BLaER1 treated with 17β-estradiol and CSF1 and Interleukin-3, amounts not matched to agents 10 nM and 100 nM (cell line): ENCODE measurements at regions not wholly inside any gene's neighbourhood (a gene's known extent, or its start where the extent isn't known, plus 50 kb on each side); places are given as distances from the start of the nearest gene placed in this dataset.

Experiments
- H3K27ac ChIP-seq, 11 experiments: shearing (Covaris generic); formaldehyde crosslinking; 2 replicates each; pipeline ENCODE4 v1.8.1; 2022
- H3K27me3 ChIP-seq, 11 experiments: shearing (Covaris generic); formaldehyde crosslinking; 2 replicates each; pipeline ENCODE4 v1.8.1; 2022
- H3K36me3 ChIP-seq, 11 experiments: shearing (Covaris generic); formaldehyde crosslinking; 2 replicates each; pipeline ENCODE4 v1.8.1; 2022
- H3K4me1 ChIP-seq, 10 experiments: shearing (Covaris generic); formaldehyde crosslinking; 2 replicates each; pipeline ENCODE4 v1.8.1; 2022
- H3K4me2 ChIP-seq, 11 experiments: shearing (Covaris generic); formaldehyde crosslinking; 2 replicates each; pipeline ENCODE4 v1.8.1; 2022
- H3K4me3 ChIP-seq, 10 experiments: shearing (Covaris generic); formaldehyde crosslinking; 2 replicates each; pipeline ENCODE4 v1.8.1; 2022
- H3K9ac ChIP-seq, 11 experiments: shearing (Covaris generic); formaldehyde crosslinking; 2 replicates each; pipeline ENCODE4 v1.8.1; 2022
- H3K9me3 ChIP-seq, 11 experiments: shearing (Covaris generic); formaldehyde crosslinking; replicated peaks in 1 of 11; 2 replicates each; pipeline ENCODE4 v1.8.1; 2022
- H4K20me1 ChIP-seq, 11 experiments: shearing (Covaris generic); formaldehyde crosslinking; 2 replicates each; pipeline ENCODE4 v1.8.1; 2022
- Cebpa-rat ChIP-seq, 11 experiments: shearing (Covaris generic); IDR thresholded peaks; 2 replicates each; pipeline ENCODE4 v1.8.1; 2022

DNA sequence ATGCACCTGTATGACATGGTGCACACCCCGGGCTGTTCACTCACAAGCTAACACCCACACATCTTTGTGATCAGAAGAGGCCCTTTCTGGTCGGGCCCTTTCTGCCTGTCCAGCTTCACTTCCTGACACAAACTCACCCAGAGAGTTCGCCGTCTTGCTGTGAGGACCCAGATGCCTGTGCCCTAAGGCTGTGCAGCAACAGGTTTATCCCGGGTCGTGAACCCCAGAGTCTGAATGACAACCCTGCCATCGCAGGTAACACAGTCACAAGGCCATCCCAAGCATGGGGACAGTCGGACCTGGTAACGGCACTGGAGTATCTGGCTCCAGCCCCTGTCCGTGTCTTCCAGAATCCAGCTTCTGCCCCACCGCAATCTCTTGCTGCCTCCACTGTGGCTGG lies 235.1 kb downstream of the BUD13 start:
- H3K27ac ChIP-seq, result no peak overlapping the region
- no peak for TF ChIP-seq Cebpa-rat (IDR thresholded peaks at IDR 0.05)
- no peaks in the 10 kb centered on the region for H4K20me1 ChIP-seq
- no peaks in the 10 kb centered on the region for H3K36me3 ChIP-seq
- H3K4me2 ChIP-seq, result no peak overlapping the region
- no peaks in the 10 kb centered on the region for H3K4me1 ChIP-seq
- no peaks in the 10 kb centered on the region for H3K27me3 ChIP-seq
- no peak overlapping the region for H3K4me3 ChIP-seq
- no peak overlapping the region for H3K9ac ChIP-seq
- H3K9me3 ChIP-seq, result no peaks in the 10 kb centered on the region

DNA sequence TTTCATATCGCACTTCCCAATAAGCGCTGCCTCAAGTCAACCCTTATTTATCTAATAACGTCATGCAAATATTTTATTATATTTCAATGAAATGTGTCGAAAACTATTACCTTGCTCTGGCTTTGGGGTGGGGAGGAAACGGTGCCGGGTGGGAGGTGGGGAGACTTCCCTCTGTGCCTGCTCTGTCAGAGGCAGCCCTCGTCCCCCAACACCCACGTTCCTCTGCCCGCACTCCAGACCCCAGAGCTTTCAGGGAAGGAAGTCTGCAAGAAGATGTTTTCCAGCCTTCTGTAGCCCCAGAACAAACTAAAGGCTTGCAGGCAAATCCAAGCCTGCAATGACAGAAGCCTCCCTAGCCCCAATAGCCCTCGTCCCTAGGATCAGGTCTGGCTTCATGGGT lies 235.7 kb downstream of the BUD13 start:
- H3K9ac ChIP-seq, result no peak overlapping the region
- H3K36me3 ChIP-seq, result no peaks in the 10 kb centered on the region
- H3K27ac ChIP-seq, result no peak overlapping the region
- H3K4me3 ChIP-seq, result no peak overlapping the region
- no peak overlapping the region for H3K4me2 ChIP-seq
- no peaks in the 10 kb centered on the region for H3K4me1 ChIP-seq
- no peaks in the 10 kb centered on the region for H3K9me3 ChIP-seq
- no peak for TF ChIP-seq Cebpa-rat (IDR thresholded peaks at IDR 0.05)
- no peaks in the 10 kb centered on the region for H4K20me1 ChIP-seq
- H3K27me3 ChIP-seq, result no peaks in the 10 kb centered on the region

DNA sequence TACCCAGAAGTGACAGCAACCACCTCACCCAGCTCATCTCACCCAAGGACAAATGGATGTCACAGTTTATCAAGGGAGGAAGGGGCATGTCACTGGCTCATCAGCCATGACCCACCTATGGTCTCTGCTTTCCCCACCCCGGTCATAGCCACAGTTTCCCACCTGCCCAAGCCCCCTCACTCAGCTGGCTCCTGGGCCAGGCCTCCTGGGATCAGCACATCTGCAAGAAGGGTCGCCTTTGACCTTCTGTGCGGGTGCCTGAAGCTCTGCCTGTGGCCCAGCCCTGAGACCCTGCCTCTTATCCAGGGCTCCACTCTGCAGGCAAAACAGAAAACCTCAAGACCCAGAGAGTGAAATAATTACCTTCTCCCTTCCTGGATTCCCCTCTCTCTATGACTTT lies 236.4 kb downstream of the BUD13 start:
- Histone ChIP-seq H3K9ac (no peak overlapping the region), H3K27me3 (no peaks in the 10 kb centered on the region), H4K20me1 (no peaks in the 10 kb centered on the region), H3K4me3 (no peak overlapping the region), H3K4me2 (no peak overlapping the region), H3K9me3 (peaks cover 0 to 3% (median 2%) of the 10 kb centered on the region in 11 experiments; a peak in 13 of 22 replicates), H3K36me3 (no peaks in the 10 kb centered on the region), H3K4me1 (no peaks in the 10 kb centered on the region), H3K27ac (no peak overlapping the region)
- TF ChIP-seq Cebpa-rat (IDR thresholded peaks at IDR 0.05), result no peak

DNA sequence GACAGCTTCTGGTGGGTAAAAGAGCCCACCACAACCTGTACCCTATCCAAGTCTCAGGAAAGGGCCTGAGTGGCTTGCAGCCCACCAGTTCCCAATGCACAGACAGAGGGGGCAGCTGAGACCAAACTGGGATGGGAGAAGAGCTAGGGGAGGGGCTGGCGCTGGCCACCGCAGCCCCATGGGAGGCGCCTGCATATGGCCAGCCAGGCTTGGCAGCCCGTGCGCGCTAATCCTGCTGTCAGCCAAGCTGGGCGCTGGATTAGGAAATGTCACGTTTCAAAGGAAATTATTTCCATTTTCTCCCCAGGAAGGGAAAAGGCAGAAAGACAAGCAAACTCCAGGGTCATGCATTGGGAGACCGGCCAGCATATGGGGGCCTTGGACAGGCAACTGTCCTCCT lies 236.8 kb downstream of the BUD13 start:
- no peak for TF ChIP-seq Cebpa-rat (IDR thresholded peaks at IDR 0.05)
- H3K27ac ChIP-seq, result no peak overlapping the region
- peaks cover under 1 to 8% (median 6%) of the 10 kb centered on the region in 11 experiments; a peak in 18 of 22 replicates for H3K9me3 ChIP-seq
- H3K4me3 ChIP-seq, result no peak overlapping the region
- no peaks in the 10 kb centered on the region for H3K4me1 ChIP-seq
- no peak overlapping the region for H3K4me2 ChIP-seq
- no peak overlapping the region for H3K9ac ChIP-seq
- H4K20me1 ChIP-seq, result no peaks in the 10 kb centered on the region
- no peaks in the 10 kb centered on the region for H3K36me3 ChIP-seq
- no peaks in the 10 kb centered on the region for H3K27me3 ChIP-seq

DNA sequence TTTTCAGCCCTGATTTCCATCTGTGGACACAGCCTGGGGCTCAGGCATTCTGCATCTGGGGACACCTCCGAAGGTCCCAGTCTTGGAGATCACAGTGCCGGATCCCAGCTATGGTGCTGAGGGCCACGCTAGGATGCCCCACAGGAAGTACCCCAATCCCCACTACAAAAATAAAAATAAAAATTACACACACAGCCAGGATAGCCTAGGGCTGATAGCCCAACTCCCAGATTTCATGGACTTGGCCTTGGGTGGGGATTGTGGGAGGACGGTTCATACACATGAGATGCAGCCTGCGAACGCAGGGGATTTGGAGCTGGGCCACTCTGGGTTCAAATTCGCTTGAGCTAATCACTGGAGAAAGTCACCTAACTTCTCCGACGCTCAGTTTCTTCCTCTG lies 237.7 kb downstream of the BUD13 start:
- Histone ChIP-seq H4K20me1 (no peaks in the 10 kb centered on the region), H3K4me2 (no peak overlapping the region), H3K4me1 (no peaks in the 10 kb centered on the region), H3K27ac (no peak overlapping the region), H3K36me3 (no peaks in the 10 kb centered on the region), H3K9me3 (peaks cover 7 to 16% (median 13%) of the 10 kb centered on the region in 11 experiments; a peak in 21 of 22 replicates), H3K4me3 (no peak overlapping the region), H3K9ac (no peak overlapping the region), H3K27me3 (no peaks in the 10 kb centered on the region)
- no peak for TF ChIP-seq Cebpa-rat (IDR thresholded peaks at IDR 0.05)

DNA sequence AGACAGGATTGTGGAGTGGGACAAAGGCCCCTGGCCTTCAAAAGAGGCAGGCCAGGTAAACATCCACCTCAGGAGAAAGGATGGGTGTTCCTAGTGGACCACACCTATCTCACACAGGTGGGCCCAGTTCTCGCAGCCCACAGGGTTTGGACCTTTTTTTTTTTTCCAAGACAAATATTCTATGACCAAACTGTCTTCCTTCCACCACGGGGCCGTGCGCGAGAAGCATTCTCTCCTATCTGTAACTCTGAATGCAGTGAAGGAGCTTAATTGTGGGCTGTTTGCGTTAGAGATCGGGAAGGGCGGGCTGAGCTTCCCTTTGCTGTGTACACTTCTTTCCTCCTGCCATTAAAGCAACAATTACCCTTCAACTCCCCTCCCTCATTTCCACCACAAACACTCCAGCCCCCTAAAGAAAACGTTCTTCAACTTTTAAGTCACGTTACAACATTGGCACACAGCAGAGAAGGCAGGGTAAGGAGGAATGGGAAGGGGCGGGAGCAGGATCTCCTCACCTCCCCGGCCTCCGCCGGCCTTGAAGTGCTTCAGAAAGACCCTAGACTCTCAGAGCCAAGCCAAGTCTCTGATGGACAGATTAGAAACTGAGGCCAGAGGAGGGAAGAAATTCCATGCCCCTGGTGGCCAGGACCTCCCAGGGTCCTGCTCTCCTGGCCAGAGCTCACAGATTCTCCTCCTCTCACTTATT lies 238.4 kb downstream of the BUD13 start:
- Histone ChIP-seq H3K36me3 (no peaks in the 10 kb centered on the region), H3K4me1 (no peaks in the 10 kb centered on the region), H3K9ac (no peak overlapping the region), H3K4me2 (no peak overlapping the region), H4K20me1 (no peaks in the 10 kb centered on the region), H3K9me3 (peaks cover 7 to 16% (median 13%) of the 10 kb centered on the region in 11 experiments; a peak in 21 of 22 replicates), H3K27me3 (no peaks in the 10 kb centered on the region), H3K4me3 (no peak overlapping the region), H3K27ac (no peak overlapping the region)
- no peak for TF ChIP-seq Cebpa-rat (IDR thresholded peaks at IDR 0.05)

DNA sequence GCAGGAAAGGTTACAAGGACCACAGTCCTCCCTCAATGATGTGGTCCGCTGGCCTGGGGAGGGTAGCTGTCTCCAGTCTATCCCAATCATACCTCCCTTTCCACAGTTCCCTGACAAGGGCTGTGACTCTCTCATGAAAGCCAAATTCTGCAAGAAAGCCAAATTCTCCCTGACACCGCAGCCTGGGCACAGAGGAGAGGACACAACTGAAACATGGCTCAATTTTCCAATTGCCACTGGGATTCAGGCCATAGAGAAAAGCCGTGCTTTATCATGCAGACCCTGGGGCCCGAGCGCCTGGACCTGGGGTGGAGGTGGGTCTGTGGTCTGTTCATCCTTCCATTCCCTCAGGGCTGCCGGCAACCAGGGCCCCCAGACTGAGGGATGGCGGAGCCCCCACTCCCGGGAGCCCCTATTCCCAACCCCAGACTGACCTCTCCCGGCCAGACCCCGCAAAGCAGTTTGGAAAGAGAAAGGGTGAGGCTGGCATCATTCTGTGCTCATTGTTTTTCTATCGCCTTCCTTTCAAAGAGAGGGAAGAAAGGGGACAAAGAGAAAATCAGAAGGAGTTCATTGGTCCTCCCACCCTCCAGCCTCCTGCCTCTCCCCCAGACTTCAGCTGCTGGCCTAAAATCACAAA lies 239.5 kb downstream of the BUD13 start:
- H3K9me3 ChIP-seq, result peaks cover 7 to 16% (median 13%) of the 10 kb centered on the region in 11 experiments; a peak in 21 of 22 replicates
- no peak overlapping the region for H3K4me2 ChIP-seq
- no peaks in the 10 kb centered on the region for H3K36me3 ChIP-seq
- TF ChIP-seq Cebpa-rat (IDR thresholded peaks at IDR 0.05), result no peak
- H3K27ac ChIP-seq, result no peak overlapping the region
- H3K9ac ChIP-seq, result no peak overlapping the region
- no peaks in the 10 kb centered on the region for H4K20me1 ChIP-seq
- H3K4me3 ChIP-seq, result no peak overlapping the region
- H3K4me1 ChIP-seq, result no peaks in the 10 kb centered on the region
- H3K27me3 ChIP-seq, result no peaks in the 10 kb centered on the region

DNA sequence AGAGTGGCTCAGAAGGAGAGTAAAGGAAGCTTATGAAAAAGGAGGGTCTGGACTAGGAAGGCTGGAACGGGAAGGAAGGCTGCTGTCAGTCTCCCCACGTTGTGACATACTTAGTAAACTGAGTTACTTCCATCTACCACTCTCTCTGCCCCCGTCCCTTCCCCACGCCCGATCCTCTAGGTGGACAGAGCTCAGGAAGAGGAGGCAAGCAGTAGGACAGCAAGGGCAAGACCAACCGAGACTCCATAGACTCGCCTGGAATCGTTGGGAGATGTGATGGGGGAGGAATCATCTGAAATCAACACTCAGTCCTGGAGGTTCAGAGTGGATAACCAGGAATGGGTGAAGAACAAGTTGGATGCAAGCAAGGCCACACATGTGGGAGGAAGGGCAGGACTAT lies 240.7 kb downstream of the BUD13 start:
- Histone ChIP-seq H4K20me1 (no peaks in the 10 kb centered on the region), H3K27ac (no peak overlapping the region), H3K27me3 (no peaks in the 10 kb centered on the region), H3K9me3 (peaks cover 7 to 16% (median 13%) of the 10 kb centered on the region in 11 experiments; a peak in 21 of 22 replicates), H3K9ac (no peak overlapping the region), H3K4me1 (no peaks in the 10 kb centered on the region), H3K4me3 (no peak overlapping the region), H3K36me3 (no peaks in the 10 kb centered on the region), H3K4me2 (no peak overlapping the region)
- no peak for TF ChIP-seq Cebpa-rat (IDR thresholded peaks at IDR 0.05)

DNA sequence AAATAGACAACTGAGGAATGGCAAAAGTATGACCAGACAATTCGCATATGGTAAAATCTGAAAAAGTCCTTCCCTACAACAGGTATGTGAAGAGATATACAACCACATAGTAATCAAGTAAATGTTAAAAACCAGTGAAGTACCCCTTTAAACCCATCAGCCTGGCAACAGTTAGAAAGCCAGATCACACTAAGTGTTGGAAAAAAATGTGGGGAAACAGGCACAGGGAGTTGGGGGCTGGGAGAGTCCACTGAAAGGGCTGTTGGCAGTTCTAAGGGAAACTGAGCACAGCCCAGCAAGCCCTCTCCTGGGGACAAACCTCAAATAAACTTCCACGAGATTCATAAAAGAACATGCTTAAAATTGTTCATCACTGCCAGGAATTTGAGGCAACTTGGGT lies 242.1 kb downstream of the BUD13 start:
- H3K27ac ChIP-seq, result no peak overlapping the region
- no peaks in the 10 kb centered on the region for H3K27me3 ChIP-seq
- no peaks in the 10 kb centered on the region for H3K4me1 ChIP-seq
- H3K36me3 ChIP-seq, result no peaks in the 10 kb centered on the region
- no peaks in the 10 kb centered on the region for H4K20me1 ChIP-seq
- no peak overlapping the region for H3K4me3 ChIP-seq
- H3K9ac ChIP-seq, result no peak overlapping the region
- TF ChIP-seq Cebpa-rat (IDR thresholded peaks at IDR 0.05), result no peak
- no peak overlapping the region for H3K4me2 ChIP-seq
- H3K9me3 ChIP-seq, result peaks cover 7 to 16% (median 13%) of the 10 kb centered on the region in 11 experiments; a peak in 21 of 22 replicates

DNA sequence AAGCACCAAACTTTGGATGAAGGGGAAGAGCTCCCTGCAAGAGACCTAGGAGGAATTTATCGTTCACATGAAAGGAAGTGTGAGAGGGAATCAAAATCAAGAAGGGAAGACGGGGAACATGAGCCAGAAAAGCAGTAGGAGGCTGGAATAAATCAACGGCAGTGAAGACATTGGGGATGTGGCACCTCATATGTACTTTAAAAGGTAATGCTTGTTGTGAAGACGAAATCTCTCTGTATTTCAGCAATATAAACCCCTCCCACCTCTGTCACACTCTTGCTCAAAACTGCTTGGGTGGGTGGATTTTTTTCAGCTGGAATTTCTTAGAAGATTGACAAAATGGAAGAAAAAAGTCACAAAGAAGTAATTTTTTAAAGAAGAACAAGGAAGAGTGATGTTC lies 243.5 kb downstream of the BUD13 start:
- Histone ChIP-seq H4K20me1 (no peaks in the 10 kb centered on the region), H3K9ac (no peak overlapping the region), H3K4me3 (no peak overlapping the region), H3K27me3 (no peaks in the 10 kb centered on the region), H3K36me3 (no peaks in the 10 kb centered on the region), H3K27ac (no peak overlapping the region), H3K9me3 (peaks cover 7 to 16% (median 13%) of the 10 kb centered on the region in 11 experiments; a peak in 21 of 22 replicates), H3K4me2 (no peak overlapping the region), H3K4me1 (no peaks in the 10 kb centered on the region)
- no peak for TF ChIP-seq Cebpa-rat (IDR thresholded peaks at IDR 0.05)
